ENCODE measurements at regions not wholly inside any gene's neighbourhood (a gene's known extent, or its start where the extent isn't known, plus 50 kb on each side); places are given as distances from the start of the nearest gene placed in this dataset.

DNA sequence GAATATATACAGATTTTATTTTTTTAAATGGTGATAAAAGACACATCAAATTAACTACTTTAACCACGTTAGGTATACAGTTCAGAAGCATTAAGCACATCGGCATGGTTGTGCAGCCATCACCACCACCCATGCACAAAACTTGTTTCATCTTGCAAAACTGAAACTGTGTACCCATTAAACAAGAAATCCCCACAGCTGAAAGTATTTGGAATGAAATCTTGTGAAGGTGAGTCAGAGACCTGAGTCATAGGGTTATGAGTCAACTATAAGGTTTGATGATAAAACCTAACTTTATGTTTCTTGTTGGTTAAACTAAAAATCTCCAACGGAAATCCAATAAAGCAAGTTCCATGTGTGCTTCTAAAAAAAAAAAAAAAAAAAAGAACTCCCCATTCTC lies 561.6 kb upstream of the PSMD7 start:
- no peak for TF ChIP-seq SNAI2 (CRISPR knock-in tag; IDR thresholded peaks at IDR 0.05)
- no peak for TF ChIP-seq ZFP3 (CRISPR knock-in tag; IDR thresholded peaks at IDR 0.05)
- TF ChIP-seq TCF4 (CRISPR knock-in tag; IDR thresholded peaks at IDR 0.05; ENCODE audit: borderline replicate concordance) = no peak
- no peak for TF ChIP-seq ZFP30 (CRISPR knock-in tag; IDR thresholded peaks at IDR 0.05)
- TF ChIP-seq, protein P1, sequence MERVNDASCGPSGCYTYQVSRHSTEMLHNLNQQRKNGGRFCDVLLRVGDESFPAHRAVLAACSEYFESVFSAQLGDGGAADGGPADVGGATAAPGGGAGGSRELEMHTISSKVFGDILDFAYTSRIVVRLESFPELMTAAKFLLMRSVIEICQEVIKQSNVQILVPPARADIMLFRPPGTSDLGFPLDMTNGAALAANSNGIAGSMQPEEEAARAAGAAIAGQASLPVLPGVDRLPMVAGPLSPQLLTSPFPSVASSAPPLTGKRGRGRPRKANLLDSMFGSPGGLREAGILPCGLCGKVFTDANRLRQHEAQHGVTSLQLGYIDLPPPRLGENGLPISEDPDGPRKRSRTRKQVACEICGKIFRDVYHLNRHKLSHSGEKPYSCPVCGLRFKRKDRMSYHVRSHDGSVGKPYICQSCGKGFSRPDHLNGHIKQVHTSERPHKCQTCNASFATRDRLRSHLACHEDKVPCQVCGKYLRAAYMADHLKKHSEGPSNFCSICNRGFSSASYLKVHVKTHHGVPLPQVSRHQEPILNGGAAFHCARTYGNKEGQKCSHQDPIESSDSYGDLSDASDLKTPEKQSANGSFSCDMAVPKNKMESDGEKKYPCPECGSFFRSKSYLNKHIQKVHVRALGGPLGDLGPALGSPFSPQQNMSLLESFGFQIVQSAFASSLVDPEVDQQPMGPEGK (CRISPR knock-in tag; IDR thresholded peaks at IDR 0.05; ENCODE audit: borderline replicate concordance) = no peak
- no peak for TF ChIP-seq TOX (CRISPR knock-in tag; IDR thresholded peaks at IDR 0.05; ENCODE audit: borderline replicate concordance)
- TF ChIP-seq ARNTL (CRISPR knock-in tag; IDR thresholded peaks at IDR 0.05; ENCODE audit: borderline replicate concordance, low read depth) = no peak
- no peak for TF ChIP-seq RARB (CRISPR knock-in tag; IDR thresholded peaks at IDR 0.05)
- no peak for TF ChIP-seq ZNF565 (CRISPR knock-in tag; conservative IDR thresholded peaks at IDR 0.05; ENCODE audit: low read depth)
- TF ChIP-seq, protein P2, sequence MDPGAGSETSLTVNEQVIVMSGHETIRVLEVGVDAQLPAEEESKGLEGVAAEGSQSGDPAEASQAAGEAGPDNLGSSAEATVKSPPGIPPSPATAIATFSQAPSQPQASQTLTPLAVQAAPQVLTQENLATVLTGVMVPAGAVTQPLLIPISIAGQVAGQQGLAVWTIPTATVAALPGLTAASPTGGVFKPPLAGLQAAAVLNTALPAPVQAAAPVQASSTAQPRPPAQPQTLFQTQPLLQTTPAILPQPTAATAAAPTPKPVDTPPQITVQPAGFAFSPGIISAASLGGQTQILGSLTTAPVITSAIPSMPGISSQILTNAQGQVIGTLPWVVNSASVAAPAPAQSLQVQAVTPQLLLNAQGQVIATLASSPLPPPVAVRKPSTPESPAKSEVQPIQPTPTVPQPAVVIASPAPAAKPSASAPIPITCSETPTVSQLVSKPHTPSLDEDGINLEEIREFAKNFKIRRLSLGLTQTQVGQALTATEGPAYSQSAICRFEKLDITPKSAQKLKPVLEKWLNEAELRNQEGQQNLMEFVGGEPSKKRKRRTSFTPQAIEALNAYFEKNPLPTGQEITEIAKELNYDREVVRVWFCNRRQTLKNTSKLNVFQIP (CRISPR knock-in tag; IDR thresholded peaks at IDR 0.05; ENCODE audit: borderline replicate concordance, low read depth) = no peak
- no peak for TF ChIP-seq ZNF70 (CRISPR knock-in tag; IDR thresholded peaks at IDR 0.05)
- TF ChIP-seq PPARA (CRISPR knock-in tag; IDR thresholded peaks at IDR 0.05; ENCODE audit: borderline replicate concordance) = no peak
- TF ChIP-seq BACH2 (CRISPR knock-in tag; IDR thresholded peaks at IDR 0.05; ENCODE audit: borderline replicate concordance) = no peak
- TF ChIP-seq ZNF8 (CRISPR knock-in tag; IDR thresholded peaks at IDR 0.05) = no peak
- ATAC-seq = no peak

DNA sequence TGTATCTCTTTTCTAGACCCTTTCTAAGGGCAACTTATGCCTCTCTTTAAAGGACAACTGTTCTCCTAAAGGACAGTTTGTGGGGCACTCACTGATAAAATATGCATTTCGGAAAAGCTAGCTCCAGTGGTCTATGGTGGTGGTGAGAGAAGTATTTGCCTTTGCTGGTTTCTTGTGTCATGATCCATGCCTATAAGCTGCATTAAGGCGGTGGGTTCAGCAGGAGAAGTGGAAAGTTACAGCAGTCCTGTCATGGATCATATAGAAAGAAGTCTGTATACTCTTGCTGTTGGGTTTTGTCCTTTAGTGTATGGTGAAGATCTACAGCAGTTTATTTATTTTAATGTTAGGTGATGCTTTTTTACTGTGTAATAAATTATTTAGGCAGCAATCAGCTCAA lies 563.9 kb upstream of the PSMD7 start:
- no peak for ATAC-seq

More for the DNA sequence above, 563.9 kb upstream of the PSMD7 start:
- no peak for TF ChIP-seq ESRRG (CRISPR knock-in tag; IDR thresholded peaks at IDR 0.05)
- no peak for TF ChIP-seq ISL1 (CRISPR knock-in tag; IDR thresholded peaks at IDR 0.05)
- no peak for TF ChIP-seq CSDC2 (CRISPR knock-in tag; IDR thresholded peaks at IDR 0.05)
- TF ChIP-seq ZC3H10 (CRISPR knock-in tag; IDR thresholded peaks at IDR 0.05) = no peak
- no peak for TF ChIP-seq OSR1 (CRISPR knock-in tag; IDR thresholded peaks at IDR 0.05)
- TF ChIP-seq CSRNP3 (CRISPR knock-in tag; IDR thresholded peaks at IDR 0.05) = no peak
- TF ChIP-seq ZNF70 (CRISPR knock-in tag; IDR thresholded peaks at IDR 0.05) = no peak
- TF ChIP-seq GLIS3 (CRISPR knock-in tag; IDR thresholded peaks at IDR 0.05) = no peak
- TF ChIP-seq CREB5 (CRISPR knock-in tag; IDR thresholded peaks at IDR 0.05; ENCODE audit: low read depth) = no peak
- TF ChIP-seq, protein P2 (CRISPR knock-in tag; IDR thresholded peaks at IDR 0.05; ENCODE audit: borderline replicate concordance, low read depth) = no peak
- no peak for TF ChIP-seq TCF4 (CRISPR knock-in tag; IDR thresholded peaks at IDR 0.05; ENCODE audit: borderline replicate concordance)
- no peak for TF ChIP-seq ZFP3 (CRISPR knock-in tag; IDR thresholded peaks at IDR 0.05)
- no peak for TF ChIP-seq ARNTL (CRISPR knock-in tag; IDR thresholded peaks at IDR 0.05; ENCODE audit: borderline replicate concordance, low read depth)
- TF ChIP-seq RARB (CRISPR knock-in tag; IDR thresholded peaks at IDR 0.05) = no peak
- no peak for TF ChIP-seq SNAI2 (CRISPR knock-in tag; IDR thresholded peaks at IDR 0.05)
- TF ChIP-seq ZFP30 (CRISPR knock-in tag; IDR thresholded peaks at IDR 0.05) = no peak
- no peak for TF ChIP-seq TSHZ2 (CRISPR knock-in tag; IDR thresholded peaks at IDR 0.05)
- TF ChIP-seq ZNF8 (CRISPR knock-in tag; IDR thresholded peaks at IDR 0.05) = no peak
- TF ChIP-seq ZNF565 (CRISPR knock-in tag; conservative IDR thresholded peaks at IDR 0.05; ENCODE audit: low read depth) = no peak
- TF ChIP-seq PPARA (CRISPR knock-in tag; IDR thresholded peaks at IDR 0.05; ENCODE audit: borderline replicate concordance) = no peak

Data from SK-N-SH treated with all-trans-retinoic acid at 6 μM for 48 hours (cell line).